Right lobe of liver (tissue), 4 donors: ENCODE measurements at regions not wholly inside any gene's neighbourhood (a gene's known extent, or its start where the extent isn't known, plus 50 kb on each side); places are given as distances from the start of the nearest gene placed in this dataset.

Experiments used
- CTCF ChIP-seq, 4 donors: fragments of 200-600 bp in 3 of 4; fragments of 450-650 bp in 1 of 4; IDR thresholded peaks; one replicate each; pipeline versions ENCODE4 v1.5.1 to v1.8.0; 2016 to 2022; ENCODE audit warnings: antibody characterized with exemption in 4 of 4, mild to moderate bottlenecking in 2 of 4
- POLR2A ChIP-seq: fragments of 450-650 bp; IDR thresholded peaks from one replicate; pipeline ENCODE4 v1.6.1; 2017; ENCODE audit warnings: antibody characterized with exemption, mild to moderate bottlenecking
- donor health status: DM: no; HTN: no; CAD: no.
- donor health status: DM: no; HTN: no; CAD: no.
- donor health status: DM: no; HTN: yes; CAD: no.

GRCh38 chr18:65403534-65403933 lies 347.3 kb upstream of the CDH7 start:
- TF ChIP-seq CTCF (IDR thresholded peaks at IDR 0.05) (no peak), POLR2A (no peak)
